ENCODE measurements at regions not wholly inside any gene's neighbourhood (a gene's known extent, or its start where the extent isn't known, plus 50 kb on each side); places are given as distances from the start of the nearest gene placed in this dataset.
"Not testable (repeated sequence)": the region's sequence is repeated elsewhere in the genome, so short reads cannot be mapped to it uniquely, and the experiment has no call there.

DNA sequence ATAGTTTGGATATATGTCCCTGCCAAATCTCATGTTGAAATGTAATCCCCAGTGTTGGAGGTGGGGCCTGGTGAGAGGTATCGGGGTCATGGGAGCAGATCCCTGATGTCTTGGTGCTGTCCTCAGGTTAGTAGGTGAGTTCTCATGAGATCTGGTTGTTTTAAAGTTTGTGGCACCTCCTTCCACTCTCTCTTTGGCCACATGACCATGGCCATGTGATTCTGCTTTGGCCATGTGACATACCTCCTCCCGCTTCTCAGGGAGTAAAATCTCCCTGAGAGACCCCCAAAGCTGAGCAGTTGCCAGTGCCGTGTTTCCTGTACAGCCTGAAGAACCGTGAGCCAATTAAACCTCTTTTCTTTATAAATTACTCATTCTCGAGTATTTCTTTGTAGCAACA is 178.0 kb downstream of the GOLGA6L6 start:
- not testable (repeated sequence) for DNase-seq

DNA sequence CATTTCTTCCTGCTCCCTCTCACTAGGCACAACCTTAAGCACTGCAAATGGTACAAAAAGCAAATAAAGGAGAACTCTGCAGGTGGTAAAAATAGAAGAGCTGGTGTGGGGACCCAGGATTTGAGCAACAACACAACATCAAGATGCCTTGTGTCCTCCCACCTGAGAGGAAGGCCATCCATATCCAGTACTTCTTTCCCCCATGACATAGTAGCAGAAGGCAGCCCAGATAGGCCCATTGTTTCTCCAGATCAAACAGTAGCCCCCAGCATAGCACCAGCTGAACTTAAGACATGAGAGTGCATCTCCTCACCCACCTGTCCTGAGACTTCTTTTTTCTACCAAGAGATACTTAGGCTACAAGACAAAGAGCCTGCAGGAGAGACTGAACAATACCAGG is 180.5 kb downstream of the GOLGA6L6 start:
- no peak for DNase-seq

DNA sequence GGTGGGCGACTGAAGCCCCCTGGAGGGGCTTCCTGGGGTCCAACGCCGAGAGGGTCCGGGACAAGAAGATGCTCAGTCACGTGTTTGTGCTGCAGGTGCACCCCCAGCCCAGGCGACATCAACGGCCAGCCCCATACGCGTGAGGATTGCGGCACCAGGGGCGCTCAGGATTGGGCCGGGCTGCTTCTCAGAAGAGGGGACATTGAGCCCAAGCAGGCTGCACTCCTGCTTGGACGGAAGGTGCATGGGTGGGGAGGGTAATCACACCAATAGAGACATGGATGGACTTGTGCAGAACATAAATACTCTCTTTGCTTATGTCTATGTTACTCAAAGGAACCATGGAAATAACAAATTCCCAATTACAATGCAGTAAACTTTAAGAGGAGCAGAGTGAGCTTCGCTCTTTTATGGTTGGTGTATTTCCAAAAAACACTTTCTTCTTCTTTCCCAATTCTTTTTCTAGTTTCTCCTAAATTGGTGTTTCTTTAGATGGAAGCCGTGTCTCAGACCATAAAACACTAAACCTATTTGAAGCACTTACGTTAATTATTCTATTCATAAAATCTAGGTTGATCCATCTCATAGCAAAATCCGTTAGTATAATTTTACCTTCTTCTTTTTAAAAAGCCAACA is 182.7 kb downstream of the GOLGA6L6 start:
- DNase-seq, result no peak

DNA sequence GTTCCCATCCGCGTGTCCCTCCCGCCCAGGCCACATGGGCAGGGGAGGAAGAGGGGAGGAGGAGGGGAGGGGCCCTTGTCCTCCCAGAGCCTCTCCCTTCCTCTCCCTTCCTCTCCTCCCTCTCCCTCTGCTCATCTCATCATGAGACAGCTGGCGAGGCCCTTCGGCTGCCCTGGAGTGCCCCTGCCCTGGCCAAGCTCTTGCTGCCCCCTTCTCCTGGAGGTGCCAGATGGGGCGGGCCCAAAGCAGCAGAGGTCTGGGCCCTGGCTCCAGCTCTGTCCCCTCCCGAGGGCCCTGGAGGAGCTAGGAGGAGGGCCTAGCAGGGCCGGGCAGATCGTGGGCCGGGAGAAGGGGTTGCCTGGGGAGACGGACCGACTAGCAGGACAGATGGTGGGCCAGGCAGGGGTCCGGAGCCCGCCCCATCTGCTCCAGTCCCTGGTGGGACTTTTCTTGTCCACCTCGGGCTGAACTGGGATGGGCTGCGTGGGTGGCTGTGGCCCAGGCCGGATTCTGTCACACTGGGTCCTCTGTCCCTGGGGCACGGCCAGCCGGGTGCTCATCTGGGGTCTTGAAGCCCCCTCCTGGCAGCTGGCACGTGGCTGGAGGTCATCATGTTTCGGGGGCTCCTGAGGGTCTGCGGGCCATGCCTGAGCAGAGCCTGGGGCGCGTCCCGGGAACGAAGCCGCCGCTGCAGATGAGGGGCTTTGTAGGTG is 183.4 kb downstream of the GOLGA6L6 start:
- DNase-seq, result no peak

DNA sequence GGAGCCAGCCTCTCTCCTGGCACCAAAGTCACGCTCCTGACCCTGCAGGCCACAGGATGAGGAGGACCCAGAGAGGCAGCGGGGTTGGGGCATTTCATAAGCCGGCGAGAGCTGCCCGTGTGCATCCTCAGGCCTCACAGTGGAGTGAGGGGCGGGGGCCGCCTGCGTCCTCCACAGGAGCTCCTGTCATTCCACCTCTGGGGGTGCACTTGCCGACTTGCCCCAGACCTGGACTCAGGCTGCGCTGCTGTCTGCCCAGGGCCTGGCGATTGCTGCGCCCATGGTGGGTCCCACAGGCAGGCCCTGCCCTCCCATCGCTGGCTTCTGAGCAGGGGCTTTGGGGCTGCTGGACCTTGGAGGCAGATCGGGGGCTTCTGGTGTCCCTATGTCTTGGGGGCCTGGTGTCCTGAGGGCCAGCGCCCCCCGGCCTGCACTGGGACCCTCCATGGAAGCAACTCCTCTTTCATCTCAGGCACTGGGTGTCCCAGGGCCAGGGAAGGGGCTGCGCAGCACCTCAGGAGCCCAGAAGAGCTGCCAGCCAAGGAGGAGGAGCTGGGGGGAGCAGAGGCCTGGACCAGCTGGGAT is 184.0 kb downstream of the GOLGA6L6 start:
- no peak for DNase-seq

DNA sequence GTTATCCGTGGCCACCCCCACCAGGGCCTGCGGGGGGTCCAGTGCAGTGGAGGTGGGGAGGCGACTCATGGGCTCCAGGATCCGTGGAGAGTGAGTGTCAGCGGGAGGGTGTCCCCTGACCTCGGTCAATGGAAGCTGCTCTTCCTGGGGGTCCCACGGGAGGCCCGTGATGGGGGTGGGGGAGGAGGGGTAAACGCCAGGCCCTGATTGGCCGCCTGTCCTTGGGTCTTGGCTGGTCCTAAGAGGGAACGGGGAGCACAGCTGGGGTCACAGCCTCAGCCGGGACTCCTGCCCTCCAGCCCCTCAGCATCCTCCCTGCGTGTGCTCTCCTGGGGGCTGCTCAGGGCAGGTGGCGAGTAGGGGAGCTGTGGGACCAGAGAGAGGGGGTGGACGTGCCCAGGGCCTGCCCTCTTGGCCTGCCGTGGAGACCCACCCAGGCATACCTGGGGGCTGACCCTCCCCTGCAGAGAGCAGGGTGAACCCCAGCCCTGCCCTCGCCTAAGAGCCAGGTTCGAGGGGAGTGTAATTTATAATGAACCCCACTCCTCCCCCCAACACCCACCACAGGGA is 184.6 kb downstream of the GOLGA6L6 start:
- no peak for DNase-seq

DNA sequence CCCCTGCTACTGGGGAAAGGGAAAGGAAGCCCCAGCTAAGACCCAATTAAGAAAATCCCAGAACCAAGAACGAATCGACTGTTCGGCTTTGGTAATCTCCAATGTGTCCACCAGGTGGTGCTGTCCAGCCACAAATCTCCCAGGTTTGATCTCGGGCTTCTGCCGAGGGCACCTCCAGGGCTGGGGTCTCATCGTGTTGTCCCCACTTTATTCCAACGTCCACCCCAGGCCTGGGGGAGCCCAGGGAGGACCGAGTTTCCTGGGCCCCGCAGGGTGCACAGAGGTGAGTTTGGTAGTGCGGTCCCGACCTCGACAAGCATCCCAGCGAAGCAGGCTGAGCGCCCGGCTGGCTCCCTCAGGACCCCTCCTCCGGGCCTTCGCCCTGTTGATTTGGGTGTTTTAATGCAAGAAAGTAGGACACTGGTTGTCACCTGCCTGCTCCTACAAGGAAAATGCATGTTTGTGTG is 185.1 kb downstream of the GOLGA6L6 start:
- DNase-seq, result no peak

DNA sequence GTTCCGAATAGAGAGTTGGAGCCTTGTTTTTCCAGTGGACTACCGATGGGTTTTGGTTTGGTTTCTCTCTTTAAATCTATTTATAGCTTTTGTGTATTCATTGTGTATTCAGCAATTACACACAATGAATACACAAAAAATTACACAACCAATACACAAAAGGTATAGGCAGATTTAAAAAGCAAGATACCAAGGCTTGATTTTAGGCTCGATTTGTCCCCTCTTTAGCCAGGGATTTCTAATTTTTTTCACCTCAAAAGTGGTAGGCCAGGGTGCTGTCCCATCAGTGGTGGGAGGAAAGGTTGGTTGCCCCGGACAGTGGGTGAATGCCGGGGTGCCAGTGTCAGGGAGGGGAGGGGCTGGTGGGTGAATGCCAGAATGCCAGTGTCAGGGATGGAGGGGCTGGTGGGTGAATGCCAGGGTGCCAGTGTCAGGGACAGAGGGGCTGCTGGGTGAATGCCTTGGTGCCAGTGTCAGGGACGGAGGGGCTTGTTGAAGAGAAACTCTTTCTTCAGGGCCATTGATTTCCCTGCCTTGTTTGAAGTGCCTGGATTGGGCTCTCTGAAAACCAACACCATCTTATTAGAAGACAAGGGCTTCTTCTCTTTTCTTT is 186.2 kb downstream of the GOLGA6L6 start:
- no peak for DNase-seq

DNA sequence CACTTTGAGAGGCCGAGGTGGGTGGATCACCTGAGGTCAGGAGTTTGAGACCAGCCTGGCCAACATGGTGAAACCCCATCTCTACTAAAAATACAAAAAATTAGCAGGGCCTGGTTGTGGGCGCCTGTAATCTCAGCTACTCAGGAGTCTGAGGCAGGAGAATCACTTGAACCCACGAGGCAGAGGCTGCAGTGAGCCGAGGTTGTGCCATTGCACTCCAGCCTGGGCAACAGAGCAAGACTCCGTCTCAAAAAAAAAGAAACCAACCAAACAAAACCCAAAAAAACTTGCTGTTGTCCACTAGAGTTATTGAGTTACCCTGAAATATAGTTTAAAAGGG is 186.7 kb downstream of the GOLGA6L6 start:
- DNase-seq, result not testable (repeated sequence)

DNA sequence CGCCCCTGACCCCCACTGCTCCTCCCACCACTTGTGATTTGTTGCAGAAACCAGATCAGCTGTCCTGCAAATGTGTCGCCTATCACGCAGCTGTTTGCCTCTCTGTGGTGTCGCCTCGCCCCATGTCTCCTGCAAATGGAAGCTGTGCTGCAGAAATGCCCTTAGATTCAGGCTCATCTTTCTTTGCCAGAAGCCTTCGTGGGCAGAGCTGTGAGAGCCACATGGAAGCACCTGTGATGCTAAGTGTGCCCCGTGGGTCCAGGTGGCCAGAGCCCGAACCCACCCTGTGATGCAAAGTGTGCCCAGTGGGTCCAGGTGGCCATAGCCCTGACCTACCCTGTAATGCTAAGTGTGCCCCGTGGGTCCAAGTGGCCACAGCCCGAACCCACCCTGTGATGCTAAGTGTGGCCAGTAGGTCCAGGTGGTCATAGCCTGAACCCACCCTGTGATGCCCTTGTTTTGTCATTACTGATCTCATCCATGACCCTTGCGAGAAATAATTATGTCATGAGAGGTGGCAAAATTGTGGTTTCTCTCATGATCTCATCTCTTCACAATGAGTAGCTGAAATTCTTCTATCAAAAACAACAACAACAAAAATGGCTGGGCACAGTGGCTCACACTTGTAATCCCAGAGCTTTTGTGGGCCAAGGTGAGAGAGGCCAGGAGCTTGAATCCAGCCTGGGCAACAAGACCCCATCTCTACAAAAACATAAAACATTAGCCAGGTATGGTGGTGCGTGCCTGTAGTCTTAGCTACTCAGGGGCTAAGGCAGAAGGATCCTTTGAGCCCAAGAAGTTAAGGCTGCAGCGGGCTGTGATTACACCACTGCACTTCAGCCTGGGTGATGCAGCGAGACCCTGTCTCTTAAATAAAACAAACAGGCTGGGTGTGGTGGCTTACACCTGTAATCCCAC is 187.4 kb downstream of the GOLGA6L6 start:
- DNase-seq, result no peak

DNA sequence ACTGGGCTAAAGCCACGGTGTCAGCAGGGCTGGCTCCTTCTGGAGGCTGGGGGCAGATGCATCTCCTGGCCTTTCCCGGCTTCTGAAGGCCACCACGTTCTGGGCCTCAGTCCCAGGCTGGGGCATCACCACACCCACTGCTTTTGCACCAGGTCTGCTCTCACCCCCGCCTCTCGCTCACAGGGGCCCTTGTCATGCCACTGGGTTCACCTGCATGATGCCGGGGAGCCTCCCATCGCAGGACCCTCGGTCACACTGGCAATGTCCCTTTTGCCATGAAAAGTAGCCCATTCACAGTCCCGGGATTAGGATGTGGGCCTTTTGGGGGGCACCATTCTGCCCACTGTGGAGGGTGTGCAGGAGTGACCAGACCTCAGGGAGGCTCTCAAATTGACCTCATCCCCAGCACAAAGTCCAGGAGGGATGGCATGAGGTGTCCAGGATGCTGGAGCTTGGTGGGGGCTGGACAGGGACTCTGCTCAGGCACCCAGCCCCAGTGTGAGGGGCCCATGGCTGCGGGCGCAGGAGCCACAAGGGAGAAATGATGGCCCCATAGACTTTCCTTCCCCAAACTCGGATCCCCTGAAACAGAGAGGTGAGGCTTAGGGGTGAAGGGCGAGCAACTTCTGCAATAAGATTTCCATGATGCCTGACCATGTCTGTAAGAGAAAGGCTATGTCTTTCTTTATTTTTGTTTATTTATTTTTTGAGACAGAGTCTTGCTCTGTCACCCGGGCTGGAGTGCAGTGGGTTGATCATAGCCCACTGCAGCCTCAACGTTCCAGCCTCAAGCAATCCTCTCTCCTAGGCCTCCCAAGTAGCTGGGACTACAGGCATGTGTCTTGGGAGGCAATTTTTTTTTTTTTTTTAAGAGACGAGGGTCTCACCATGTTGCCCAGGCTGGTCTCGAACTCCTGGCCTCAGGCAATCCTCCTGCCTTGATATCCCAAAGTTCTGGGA is 189.1 kb downstream of the GOLGA6L6 start:
- no peak for DNase-seq

DNA sequence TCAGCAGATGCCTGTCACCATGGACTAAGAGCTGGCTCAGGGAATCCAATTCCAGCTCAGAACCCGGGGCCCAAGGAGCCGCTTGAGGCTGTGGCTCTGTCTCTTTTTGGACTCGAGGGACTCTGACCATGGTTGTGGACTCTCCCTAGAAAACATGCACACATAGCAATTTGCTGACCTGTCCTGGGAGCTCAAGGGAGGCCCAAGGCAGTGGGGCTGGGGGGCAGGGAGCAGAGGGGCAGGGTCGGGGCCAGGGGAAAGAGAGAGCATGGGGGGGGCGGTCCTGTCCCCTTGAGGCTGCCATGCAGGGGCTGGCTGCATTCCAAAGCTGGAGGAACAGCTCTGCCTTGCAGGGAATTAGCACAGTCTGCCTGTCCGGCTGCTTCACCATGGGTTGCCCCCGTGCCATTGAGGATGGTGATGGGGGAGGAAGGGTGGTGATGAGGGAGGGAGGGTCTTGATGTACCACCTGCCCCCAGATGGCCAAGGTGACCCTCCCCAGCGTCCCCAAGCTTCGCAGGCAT is 190.1 kb downstream of the GOLGA6L6 start:
- DNase-seq, result no peak

DNA sequence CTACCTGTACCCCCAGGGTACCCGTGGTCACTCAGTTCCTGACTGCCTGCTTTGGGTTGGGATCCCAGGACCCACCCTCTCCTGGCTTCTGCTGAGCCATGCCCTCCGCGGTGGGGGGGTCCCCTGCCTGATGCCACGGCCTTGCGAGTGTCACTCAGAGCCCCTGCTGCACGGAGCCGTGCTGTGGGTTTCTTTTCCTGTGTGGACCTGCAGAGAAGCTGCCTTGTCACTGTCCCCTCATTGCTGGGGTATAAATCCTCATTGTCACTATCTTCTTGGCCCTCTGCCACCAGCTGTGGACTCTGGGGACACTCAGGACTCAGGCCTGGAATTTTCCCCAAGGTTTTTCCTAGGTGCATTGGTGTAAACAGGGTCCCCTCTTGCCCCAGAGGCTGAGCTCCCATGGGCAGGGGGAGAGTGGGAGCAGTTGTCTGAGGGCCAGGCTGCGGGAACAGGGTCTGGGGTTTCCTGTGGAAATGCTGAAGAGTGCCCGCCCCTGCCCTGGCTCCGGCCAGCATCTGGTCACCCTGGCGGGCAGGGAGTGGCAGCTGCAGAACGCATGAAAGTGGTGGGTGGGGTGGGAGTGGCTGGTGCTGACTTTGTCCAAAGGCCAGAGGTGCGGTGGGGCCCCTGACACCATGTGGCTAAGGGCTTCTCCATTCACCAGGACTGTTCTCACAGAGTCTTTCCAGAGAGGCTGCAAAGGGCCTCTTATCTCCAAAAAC is 191.7 kb downstream of the GOLGA6L6 start:
- no peak for DNase-seq

DNA sequence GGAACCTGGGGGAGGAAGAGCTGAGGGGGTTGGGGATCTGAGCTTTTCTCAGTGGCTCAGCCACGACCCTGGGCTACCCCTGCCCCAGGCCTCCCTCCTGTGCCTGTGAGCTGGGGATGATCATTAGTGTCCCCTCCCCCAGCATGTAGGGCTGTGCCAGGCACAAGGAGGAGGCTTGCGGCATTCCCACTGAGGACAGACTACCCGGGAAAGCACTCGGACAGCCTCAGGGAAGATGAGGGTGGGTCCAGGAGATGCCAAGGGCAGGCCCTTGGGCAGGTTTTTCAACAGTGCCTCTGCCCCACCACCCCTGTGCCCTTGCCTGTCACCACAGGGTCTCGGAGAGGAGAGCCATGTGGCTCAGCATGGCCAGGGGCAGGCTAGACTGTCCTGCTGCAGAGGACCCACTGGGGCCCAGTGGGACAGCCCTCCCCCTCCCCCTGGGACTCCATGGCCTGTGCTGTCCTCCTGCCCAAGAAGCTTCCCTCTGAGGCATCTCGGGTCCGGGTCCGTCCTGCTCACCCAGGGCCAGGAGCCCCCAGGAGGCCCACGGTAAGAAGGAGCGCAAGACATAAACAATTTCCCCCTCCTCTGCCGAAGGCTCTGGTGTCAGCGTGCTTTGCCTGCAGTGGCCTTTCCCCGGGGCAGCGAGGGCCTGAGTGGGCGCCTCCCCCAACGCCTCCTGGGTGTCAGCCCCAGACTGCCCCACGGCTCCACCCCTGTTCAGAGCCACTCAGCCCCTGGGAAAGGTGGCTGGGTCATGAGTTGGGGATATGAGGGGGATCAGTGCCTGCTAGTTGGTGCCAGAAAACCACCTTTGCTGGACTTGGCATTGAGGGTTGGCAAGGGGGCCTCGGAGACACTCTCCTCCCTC is 192.5 kb downstream of the GOLGA6L6 start:
- DNase-seq, result no peak

DNA sequence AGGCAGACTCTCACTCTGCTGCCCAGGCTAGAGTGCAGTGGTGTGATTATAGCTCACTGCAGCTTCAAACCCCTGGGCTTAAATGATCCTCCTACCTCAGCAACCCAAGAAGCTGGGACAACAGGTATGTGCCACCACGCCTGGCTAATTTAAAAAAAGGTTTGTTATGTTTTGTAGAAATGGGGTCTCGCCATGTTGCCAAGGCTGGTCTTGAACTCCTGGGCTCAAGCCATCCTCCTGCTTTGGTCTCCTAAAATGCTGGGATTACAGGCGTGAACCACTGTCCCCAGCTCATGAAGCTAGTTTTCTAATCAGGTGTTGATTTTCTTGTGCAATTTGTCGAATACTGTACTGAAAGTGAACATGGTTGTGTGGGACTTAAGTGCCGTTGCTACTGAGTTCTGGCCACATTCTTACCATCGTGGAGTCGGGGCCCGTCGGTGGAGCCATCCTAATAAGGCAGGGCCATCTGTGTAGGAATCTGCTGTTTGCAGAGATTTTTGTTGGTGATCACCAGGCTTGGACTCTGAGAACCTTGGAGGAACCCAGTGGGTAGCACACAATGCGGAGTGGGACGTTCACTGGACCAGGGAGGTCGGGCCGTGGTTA is 193.2 kb downstream of the GOLGA6L6 start:
- no peak for DNase-seq

DNA sequence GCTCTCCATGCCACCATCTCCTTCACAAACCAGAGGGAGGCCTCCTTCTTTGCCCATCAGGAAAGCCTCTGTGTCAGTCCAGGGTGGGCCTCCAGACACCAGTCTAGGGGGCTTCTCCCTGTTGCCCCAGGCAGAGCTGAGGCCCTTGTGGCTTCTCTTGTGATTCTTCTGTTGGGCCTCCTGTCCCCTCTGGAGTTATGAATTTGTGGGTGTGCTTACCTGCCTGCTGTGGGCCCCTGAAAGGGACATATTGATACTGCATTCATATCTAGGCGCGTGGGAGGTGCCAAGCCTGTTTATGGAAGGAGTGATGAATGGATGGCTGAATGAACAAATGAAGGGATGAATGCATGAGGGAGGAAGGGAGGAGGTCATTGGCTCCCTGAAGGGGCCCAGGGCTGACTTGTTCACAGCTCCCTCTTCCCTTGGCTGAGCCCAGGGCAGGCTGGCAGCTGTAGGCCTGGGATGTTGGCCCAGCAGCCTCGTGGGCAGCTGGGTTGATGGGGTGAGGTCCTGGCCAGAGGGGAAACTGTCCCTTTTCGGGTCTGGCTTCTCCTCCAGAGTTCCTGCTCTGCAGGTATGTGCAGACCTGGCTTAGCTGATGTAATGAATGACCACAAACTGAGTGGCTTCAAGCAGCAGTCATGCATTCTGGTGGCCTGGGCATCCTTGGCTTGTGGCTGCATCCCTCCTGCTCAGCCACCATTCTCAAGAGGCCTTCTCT is 195.4 kb downstream of the GOLGA6L6 start:
- no peak for DNase-seq

DNA sequence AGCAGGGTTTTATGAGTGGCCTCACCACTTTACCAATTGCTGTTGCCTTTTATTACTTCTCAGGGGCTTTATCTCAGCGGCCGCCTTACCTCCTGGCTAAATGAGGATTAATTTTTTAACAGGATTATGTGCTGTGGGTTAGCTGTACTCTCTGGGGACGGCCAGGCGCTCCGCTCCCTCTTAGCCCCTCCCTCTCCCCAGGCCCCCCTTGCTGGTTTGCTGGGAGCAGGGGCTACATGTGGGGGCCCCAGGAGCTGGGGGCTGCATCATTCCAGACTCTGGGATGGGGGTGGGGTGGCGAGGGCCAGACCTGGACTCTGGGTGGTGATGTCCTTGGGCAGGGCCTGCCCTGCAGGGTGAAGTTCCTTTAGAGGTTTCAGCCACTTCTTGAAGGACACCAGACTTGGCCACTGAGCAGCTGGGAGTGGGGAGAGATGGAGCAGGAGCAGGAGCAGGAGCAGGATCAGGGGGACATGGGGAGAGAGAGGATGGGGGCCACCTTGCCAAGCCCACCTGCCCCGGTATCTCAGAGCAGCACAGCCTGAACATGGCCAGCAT is 196.1 kb downstream of the GOLGA6L6 start:
- DNase-seq, result no peak
